K562 (cell line): ENCODE measurements at regions not wholly inside any gene's neighbourhood (a gene's known extent, or its start where the extent isn't known, plus 50 kb on each side); places are given as distances from the start of the nearest gene placed in this dataset.

Source experiments
- BHLHE40 ChIP-seq: IDR thresholded peaks from 2 replicates; pipeline ENCODE4 v1.6.1; 2011; ENCODE audit warnings: low read length, improper control_type of control experiment
- CBX8 ChIP-seq: fragments of 200-600 bp; sonication (generic); IDR thresholded peaks from 2 replicates; pipeline ENCODE4 v1.6.1; 2012; ENCODE audit warnings: borderline replicate concordance, mixed run types, low read depth, mild to moderate bottlenecking, moderate library complexity, mixed read lengths, low read length, control low read depth, inconsistent platforms; ENCODE audit not compliant: poor library complexity, severe bottlenecking; ENCODE audit errors: extremely low read depth
- EWSR1 ChIP-seq: fragments of 450-650 bp; IDR thresholded peaks from 2 replicates; pipeline ENCODE4 v1.6.1; 2018; ENCODE audit warnings: borderline replicate concordance, mild to moderate bottlenecking, low read depth, moderate library complexity; ENCODE audit not compliant: partially characterized antibody
- MGA ChIP-seq: fragments of 450-650 bp; IDR thresholded peaks from 2 replicates; pipeline ENCODE4 v1.6.1; 2016; ENCODE audit warnings: mild to moderate bottlenecking, moderate library complexity
- POLR2A ChIP-seq: fragments of 450-650 bp; conservative IDR thresholded peaks from 2 replicates; pipeline ENCODE4 v1.6.1; 2016
- PPARD ChIP-seq: fragments of 250-450 bp; sonication (Bioruptor Pico); IDR thresholded peaks from 2 replicates; pipeline ENCODE4 v1.8.0; 2022; ENCODE audit warnings: inconsistent platforms, mild to moderate bottlenecking, moderate library complexity
- RBM34 ChIP-seq: fragments of 200-400 bp; formaldehyde crosslinking; IDR thresholded peaks from 2 replicates; pipeline ENCODE4 v1.6.1; 2018; ENCODE audit warnings: low read length, borderline replicate concordance; ENCODE audit not compliant: insufficient read depth
- SMAD1 ChIP-seq: fragments of 150-350 bp; IDR thresholded peaks from 2 replicates; pipeline ENCODE4 v1.6.1; 2014; ENCODE audit warnings: low read length, low read depth; ENCODE audit not compliant: partially characterized antibody
- ZNF407 ChIP-seq: fragments of 450-650 bp; IDR thresholded peaks from 2 replicates; pipeline ENCODE4 v1.6.1; 2016; ENCODE audit warnings: low read depth

DNA sequence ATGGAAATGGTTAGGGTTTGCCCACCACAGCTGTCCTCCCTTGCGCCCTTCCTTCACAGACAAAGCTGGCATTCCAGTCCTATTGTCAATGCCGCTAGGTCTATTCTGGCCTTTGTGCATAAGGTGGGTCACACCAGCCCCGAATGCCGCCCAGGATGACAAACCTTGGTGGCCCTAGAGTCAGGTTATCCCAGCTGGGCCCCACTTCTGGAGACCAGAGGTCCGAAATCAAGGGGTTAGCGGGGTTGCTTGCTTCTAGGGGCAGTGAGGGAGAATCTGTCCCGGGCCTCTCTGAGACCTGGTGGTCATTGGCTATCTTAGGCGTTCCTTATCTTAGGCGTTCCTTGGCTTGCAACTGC is 472.1 kb downstream of the SOX9 start (continued):
- TF ChIP-seq ZNF407 (no peak), EWSR1 (no peak), MGA (no peak), BHLHE40 (no peak), RBM34 (no peak), SMAD1 (no peak), POLR2A (no peak), PPARD (CRISPR knock-in tag) (no peak), CBX8 (no peak)
